ENCODE measurements at regions not wholly inside any gene's neighbourhood (a gene's known extent, or its start where the extent isn't known, plus 50 kb on each side); places are given as distances from the start of the nearest gene placed in this dataset.

DNA sequence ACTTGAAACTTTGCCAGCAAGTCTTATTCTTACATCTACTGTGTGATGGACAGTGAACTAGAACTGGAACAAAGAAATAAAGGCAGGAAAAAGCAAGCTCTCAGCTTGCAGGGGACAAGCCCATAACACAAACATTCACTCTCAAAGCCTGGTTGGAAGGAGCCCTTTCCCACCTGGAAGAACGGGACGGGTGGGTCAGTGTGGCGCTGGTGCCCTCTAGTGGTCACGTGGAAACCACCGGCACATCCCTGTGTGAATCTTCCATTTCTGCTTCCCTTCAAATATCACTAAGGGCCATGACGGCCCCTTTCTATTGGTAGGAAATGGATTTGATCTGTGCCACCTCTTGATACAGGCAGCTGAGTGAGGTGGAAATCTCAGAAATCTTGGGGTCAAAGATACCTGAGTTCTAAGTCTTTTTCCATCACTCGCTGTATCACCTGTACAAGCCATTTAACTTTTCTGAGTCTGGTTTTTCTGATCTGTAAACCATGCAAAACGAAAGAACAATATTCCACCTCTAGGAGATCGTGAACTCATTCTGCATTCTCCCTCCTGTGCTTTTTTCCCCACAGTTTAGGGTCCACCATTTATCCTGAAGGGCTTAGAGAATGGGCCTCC is 211.6 kb downstream of the MSX2 start:
- TF ChIP-seq, protein P1, sequence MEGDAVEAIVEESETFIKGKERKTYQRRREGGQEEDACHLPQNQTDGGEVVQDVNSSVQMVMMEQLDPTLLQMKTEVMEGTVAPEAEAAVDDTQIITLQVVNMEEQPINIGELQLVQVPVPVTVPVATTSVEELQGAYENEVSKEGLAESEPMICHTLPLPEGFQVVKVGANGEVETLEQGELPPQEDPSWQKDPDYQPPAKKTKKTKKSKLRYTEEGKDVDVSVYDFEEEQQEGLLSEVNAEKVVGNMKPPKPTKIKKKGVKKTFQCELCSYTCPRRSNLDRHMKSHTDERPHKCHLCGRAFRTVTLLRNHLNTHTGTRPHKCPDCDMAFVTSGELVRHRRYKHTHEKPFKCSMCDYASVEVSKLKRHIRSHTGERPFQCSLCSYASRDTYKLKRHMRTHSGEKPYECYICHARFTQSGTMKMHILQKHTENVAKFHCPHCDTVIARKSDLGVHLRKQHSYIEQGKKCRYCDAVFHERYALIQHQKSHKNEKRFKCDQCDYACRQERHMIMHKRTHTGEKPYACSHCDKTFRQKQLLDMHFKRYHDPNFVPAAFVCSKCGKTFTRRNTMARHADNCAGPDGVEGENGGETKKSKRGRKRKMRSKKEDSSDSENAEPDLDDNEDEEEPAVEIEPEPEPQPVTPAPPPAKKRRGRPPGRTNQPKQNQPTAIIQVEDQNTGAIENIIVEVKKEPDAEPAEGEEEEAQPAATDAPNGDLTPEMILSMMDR (IDR thresholded peaks at IDR 0.05) = peak; percentile 75 to 93 (median 86)
- no peak for TF ChIP-seq POLR2A (IDR thresholded peaks at IDR 0.05)

All from heart left ventricle (tissue), 13 donors.